GM19372 (cell line): ENCODE measurements at regions not wholly inside any gene's neighbourhood (a gene's known extent, or its start where the extent isn't known, plus 50 kb on each side); places are given as distances from the start of the nearest gene placed in this dataset.

Experiments used
- ATAC-seq: cut with Tn5 transposase; IDR thresholded peaks from one replicate; pipeline ENCODE4 v1.9.1; 2021; ENCODE audit warnings: mild to moderate bottlenecking, low read depth, moderate library complexity; ENCODE audit not compliant: unreplicated experiment

DNA sequence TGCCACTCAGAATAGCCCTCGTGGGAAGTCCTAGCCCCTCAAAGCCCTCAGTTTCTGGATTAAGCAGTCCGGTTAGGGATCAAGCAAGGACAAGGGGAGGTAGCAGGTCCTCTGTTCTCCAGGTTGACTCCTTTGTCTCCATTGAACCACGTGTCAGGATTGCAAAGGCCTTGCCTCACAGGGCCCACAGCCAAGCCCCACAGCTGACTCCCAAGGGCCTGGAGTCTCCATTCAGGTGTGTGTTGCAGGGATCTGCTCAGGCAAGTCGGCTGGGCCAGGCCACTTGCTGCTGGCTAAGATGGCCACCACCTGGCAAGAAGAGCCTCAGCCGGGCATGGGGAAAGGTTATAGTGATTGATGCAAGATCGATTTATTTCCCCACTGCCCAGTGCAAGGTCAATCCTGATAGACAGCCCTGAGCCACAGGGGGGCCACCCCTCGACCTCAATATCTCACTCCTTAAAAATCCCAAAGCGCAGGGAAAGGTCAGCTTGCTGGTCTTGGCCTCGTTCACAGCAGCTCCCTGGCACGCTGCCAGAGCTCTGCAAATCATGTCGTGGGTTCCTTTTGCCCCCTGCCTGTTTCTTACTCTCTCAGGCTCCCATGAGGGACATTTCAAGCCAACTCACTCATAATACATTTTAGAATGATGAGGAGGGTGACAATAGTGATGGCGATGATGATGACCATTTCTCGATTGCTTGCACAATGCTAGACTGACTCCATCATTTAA lies 75.9 kb downstream of the EDN3 start:
- ATAC-seq: no peak

DNA sequence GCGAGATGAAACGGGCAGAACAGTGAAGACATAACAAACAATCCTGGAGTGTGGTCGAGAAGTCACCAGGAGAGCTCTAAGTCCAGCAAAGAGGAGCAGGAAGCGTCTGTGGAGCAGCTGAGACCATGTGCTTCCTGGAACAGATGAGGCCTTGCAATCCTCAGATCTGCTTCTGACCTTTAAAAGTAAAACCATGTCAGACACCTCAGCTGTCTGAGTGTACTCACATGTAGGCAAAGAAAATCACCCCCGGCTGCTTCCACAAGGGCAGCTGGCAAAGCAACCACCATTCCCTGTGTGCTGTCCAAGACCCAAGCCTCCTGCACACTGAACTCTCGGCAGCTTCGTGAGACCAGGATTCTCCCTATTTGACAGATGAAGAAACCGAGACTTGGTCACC lies 76.6 kb downstream of the EDN3 start:
- no peak for ATAC-seq

DNA sequence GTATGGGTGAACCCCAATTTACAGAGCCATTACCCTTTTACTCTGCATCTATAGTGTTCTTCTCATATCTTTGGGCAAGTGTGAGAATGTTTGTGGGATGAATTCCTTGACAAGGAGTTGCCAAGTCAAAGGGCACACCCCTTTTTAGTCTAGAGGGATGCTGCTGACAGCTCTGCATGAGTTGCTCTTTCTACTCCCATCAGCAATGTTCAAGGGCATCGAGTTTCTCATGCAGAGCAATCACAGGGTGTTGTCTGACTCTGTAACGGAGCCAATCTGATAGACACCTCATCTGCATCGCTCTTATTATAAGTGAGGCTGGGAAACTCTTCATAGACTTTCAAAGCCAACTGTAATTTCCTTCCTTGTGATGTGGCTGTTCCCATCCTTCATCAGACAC lies 77.4 kb downstream of the EDN3 start:
- ATAC-seq: no peak

DNA sequence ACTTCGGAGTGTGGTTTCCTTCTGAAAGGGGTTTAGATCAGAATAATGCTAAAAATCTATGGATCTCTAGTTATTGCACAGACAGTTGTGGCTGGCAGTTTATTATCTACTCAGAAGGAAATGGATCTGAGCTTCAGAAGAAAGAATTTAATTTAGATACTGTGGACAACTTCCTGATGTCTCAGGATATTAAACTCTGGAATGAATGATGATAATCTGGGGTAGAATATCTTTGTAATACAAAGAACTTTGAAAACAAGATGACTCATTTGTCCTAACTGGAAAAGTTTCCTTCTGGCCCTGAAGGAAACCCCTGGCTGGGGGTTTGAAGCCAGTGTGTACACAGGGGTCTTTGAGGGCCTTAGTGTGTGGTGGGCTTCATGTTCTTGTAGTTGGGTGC lies 78.0 kb downstream of the EDN3 start:
- no peak for ATAC-seq

DNA sequence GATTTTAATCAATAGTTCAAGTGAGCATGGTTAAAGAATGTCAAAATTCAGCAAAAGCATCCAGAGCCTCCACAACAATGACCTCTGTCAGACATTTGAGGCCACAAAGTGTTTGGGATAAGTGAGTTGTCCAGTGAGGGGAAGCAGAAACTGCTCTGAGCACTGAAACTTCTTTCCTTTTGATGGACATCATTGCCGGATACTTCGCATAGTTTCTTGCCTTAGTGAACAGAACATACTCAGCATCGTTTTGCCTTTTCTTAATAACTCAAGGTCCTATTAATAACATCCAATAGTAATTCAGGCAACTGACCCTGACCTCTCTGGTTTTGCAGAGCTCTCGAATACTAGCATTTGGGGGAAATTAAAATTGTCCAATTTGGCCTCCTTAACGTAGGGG lies 78.6 kb downstream of the EDN3 start:
- no peak for ATAC-seq

DNA sequence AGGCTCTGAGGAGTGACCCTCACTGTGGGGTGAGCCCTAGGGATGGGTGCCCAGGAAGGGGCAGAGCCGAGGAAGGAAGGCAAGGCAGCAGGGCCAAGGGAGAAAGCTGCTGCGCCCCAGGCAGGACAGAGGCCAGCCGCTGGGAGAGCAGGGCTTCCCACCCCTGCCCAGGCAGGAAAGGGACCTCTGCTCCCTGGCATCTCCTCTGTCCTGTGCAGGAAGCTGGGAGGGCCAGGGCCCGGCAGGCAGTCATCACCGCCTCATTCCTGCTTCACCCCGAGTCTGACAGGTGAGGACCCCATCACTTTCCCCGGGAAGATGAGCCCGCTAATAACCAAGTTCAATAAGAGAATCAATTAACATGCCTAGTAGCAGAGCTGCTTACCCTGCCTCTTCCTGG lies 81.3 kb downstream of the EDN3 start:
- no peak for ATAC-seq

DNA sequence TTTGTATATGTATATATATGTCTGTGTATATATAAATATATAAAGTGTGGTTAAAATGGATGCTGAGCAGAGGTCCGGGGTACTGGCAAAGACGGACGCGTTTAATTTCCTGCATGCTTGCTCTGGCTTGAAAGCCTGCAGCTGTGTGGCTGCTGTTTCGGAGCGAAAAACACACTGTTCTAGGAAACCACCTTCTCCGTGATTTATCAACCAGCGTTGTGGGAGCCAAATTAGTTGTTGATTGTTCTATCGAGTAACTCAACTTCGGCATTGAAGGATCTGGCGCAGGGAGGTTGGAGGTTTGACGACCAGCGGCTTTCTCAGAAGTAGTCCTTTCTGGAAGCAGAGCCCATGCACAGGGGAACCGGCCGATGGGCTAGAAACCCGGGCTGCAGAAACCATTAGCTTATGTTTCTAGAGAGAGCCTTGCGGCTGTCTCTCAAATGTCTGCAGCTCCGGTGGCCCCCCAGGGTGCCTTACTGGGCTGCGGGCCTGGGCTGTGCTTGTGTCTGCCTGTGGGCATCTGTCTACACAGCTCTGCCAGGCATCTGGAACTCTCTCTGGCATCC lies 81.8 kb downstream of the EDN3 start:
- no peak for ATAC-seq

DNA sequence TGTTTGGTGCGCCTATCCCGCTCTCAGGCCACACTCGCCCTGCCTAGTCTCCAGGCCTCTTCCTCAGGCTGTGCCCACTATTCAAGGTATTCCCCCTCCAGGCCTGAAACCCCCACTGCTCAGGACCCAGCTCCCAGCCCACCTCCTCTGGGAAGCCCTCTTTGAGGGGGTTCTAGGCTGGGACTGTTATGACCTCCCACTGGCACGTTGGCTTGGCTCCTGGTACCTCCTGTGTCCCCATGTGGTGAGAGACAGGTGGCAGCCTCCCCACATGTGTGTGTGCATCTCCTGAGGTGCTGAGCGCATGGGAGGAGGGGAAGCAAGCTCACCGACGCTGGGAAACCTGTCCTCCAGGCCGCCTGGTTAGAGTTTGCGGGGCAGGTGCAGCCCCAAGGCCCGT lies 82.5 kb downstream of the EDN3 start:
- ATAC-seq: no peak

DNA sequence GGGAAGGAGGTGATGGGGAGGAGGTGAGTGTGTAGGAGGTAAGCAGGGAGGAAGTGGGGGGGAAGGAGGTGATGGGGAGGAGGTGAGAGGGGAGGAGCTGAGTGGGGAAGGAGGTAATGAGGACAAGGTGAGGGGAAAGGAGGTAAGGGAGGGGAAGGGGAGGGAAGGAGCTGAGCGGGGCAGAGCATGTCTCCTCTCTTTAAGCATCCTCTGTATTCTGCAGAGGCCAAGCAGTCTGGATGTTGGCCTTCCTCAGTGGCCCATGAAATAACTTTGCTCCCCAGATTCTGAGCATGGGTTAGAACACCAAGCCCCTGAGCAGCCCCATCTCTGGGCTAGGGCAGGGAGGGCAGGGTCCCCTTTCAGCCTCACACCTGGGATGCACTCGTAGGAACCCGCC lies 84.6 kb downstream of the EDN3 start:
- ATAC-seq: no peak

DNA sequence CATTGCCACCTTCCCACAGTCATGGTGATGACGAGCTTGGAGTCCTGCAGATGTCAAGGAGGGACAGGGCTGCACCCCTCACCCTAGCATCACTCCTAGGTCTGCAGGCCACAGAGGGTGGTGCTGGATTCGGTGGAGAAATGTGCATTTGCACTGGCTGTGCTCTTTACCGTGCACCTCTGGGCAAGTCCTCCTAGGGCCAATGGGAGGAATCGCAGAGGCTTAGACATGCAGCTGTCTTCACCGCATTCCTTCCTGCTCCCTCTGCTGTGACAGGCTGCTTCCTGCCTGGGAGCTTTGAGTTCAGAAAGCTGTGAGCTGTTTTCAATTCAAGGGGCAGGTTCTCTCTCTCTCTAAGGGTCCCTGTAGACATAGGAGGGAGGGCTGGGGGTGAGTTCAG lies 85.1 kb downstream of the EDN3 start:
- ATAC-seq: no peak

DNA sequence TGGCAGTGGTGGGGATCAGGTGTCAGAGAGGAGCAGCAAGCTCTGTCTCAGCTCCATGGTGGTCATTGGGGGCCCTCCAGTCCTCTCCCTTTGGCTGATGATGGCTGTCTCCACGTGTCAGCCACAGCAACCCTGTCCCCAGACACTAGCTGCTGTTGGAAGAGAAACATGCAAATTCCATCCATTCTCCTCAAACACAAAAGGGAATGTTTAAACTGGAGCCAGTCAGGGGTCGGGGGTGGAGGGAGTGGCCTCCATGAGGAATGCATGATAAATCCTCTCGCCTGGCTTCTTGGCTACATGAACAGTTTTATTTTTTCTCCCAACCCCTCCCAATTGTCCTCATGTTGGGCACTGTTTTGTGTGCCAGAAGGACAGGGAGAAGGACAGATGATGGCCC lies 86.4 kb downstream of the EDN3 start:
- no peak for ATAC-seq

DNA sequence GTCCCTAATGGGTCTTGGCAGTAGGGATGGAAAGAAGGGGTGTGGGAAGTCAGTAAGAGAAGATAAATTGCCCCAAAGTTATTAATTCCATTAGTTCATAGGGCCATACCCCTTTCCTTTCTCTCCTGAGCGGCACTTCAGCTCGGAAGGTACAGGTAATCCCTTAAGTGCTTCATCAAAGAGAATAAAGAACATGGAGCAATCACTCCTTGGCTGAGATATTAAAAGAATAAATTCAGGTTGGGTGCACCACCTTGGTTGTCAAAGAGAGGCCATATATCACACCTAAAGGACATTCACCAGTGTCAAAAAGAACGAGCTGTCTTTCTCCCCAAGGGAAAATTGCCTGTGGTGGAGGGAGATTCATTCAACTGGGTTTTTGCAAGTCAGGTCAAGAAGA lies 87.5 kb downstream of the EDN3 start:
- ATAC-seq: no peak

DNA sequence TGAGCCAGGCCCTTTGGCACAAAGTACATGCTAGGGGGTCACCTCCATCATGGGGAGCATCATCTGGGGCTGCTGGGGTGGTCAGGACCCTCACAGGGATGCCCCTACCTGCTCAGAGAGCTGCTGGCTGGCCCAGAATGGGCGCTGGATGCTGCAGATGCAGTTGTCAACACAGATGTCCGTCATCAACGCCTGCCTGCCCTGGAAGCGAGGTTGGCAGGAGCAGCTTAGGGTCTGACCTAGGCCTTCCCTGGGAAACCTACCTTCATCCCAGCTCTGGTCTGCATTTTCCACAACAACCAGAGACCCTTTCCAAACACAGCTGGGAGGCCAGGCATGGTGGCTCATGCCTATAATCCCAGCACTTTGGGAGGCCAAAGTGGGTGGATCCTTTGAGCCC lies 88.0 kb downstream of the EDN3 start:
- no peak for ATAC-seq

DNA sequence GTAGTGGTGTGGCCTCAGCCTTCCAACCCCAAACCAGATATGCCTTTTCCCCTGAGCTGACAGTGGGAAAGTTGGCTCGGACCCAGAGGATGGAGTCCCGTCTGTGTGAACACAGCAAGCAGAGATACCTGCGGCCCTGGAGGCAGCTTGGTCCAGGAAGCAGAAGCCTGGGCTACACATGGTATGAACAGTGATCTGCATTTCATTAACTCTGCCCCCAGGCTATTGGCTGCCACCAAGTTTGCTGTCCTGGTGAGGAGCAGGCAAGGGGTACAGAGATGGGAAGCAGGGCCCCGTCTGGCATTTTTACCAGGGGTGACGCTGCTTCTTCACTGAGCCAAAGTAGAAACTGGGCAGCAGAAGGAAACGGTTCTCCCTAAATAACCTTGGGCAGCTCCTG lies 90.0 kb downstream of the EDN3 start:
- ATAC-seq: no peak

DNA sequence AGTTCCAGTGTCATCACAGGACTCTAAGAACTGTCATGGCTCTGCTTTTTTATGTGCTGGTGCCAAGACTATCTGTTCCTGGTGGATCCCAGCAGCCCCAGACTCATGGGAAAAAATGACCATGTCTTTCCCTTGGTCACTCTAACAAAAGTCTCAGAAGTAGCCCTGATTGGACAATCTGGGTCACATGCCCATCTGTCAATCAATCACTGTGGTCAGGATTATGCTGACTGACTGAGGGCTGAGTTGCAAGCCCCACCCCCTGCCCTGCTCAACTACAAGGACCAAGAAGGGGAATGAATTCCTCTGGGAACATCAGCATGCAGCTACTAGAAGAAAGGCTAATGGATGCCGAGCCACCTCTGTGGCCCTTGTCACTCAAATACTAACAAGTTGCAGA lies 91.6 kb downstream of the EDN3 start:
- ATAC-seq: no peak

DNA sequence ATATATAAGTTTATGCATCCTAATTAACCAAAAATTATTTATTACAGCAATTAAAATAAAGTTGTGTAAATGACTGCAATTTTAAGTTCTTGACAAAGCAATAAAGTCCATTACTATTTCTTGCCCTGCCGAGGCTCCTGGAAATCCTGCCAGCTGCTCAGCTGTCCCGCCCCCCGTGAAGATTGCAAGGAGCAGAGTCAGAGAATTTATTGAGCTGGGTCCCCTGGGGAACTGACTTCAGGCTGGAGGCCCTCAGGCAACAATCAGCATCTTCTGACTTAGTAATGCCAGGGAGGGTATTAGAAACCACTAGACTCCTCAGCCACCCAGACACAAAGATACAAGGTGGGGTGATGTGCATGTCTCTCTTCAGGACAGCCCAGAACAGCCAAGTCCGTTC lies 92.3 kb downstream of the EDN3 start:
- ATAC-seq: no peak

DNA sequence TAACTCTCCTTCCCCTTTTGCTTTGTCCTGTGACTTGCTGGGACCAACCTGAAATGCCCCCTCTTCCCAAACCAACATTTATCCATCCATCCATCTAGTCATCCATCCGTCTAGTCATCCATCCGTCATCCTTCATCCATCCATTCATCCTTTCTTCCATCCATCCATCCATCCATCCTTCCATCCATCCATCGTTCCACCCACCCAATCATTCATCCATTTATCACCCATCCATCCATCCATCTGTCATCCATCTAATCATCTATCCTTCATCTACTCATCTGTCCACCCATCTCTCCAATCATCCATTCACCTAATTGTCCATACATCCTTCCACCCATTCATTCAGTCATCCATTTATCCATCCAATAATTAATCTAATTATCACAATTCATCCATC lies 92.7 kb downstream of the EDN3 start:
- ATAC-seq: no peak

DNA sequence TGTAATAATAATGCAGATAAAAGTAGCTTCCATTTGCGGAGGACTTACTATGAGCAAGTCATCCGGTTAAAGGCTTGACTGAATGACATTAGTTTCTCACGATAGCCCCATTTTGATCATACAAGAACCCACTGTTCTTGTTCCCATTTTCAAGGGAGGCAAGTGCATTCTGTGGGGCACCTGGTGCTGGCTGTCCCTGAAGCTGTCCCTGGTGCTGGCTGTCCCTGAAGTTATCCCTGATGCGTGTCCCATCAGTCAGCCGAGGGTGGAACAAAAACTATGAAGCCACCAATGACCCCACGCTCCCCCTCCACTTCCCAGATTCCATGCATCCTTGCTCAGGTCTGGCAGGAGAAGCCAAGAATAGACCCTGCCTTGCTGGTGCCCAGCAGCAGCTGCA lies 95.3 kb downstream of the EDN3 start:
- ATAC-seq: no peak

DNA sequence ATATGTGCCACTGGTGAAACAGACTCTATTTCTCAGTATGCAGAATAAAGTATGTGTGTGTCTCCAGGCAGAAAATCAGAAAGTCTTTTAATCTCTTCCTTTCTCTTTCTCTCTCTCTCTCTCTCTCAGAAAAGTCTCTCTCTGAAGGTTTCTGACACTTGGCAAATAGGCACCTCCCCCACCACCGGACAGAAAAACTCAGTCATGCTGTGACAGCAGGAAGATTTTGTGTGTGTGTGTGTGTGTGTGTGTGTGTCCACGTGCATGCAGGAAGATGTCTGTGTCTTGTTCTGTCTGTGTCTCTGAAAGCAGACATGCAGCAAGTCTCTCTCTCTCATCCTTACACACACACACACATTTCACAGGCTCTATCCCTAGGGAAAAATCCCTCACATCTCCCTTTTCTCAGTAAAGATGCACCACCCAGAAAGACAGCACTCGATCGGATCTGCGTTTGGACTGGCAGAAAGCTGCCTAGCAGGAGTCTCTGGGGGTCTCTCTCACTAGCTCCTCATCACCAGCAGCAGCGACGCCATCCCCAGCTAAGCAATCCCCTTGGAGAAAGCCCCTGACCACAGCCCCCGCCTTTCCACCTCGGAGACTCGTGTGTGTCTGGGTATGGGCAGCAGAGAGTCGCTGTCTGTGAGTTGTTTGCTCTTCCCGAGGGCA lies 98.3 kb downstream of the EDN3 start:
- ATAC-seq: no peak

DNA sequence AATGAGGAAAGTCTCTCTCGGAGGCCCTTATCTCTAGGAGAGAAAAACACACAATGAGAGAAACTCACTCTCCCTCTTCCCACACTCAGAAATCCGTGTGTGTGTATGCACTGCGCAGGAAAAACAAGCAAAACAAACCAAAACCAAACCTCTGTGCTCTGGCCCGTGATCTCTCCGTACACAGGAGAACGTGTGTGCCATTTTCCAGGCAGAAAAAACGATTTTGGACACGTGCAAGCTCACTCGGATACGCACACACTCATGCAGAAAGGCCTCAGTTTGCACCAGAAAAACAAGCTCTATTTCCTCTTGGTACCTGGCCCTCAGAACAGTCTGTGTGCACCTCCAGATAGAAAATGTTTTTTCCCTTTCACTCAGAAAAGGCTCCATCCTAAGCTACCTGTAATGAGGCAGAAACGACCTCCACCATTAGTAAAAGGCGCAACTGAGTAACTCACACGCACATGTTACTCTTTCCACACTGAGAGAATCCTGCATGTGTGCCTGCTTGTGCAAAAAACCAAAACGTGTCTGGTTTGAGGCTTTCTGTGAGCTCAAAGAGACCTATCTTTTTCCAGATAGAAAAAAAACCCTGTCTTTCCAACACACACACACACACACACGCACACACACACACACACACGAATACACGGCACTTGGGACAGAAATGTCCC lies 99.2 kb downstream of the EDN3 start:
- no peak for ATAC-seq

DNA sequence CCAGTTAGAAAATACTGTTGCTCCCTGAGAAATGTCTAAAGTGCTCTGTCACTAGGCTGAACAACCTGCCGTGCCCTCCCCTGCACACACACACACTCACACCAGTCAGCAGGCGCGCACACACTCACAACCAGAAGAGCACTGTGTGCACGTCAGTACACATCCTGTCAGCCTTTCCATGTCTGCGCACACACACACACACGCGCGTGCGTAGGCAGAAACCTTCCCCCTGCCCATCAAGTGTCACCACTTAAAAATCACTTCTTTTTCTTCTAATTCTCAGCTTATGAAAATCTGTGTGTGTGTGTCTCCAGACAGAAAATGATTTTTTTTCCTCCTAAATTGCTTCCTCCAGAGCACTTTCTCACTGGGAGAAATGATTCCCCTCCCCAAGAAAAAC lies 100.3 kb downstream of the EDN3 start:
- ATAC-seq: no peak

DNA sequence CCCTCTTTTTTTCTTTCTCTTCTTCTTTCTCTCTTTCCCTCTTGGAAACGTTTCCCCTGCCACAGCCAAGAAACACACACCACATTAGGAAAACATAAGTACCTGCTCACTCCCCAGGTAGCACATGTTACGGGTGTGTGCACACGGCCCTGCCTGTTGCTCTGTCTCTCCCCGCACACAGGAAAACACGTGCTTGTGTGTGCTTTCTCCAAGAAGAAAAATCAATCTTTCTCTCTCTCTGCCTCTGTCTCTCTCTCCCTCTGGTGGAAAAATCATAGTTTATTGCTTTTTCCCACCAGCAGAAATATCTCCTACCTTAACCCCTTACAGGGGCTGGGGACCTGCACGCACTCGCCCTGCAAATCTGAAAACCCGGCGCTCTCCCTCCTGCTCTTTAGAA lies 102.3 kb downstream of the EDN3 start:
- no peak for ATAC-seq
